Body of pancreas (tissue), 4 donors: ENCODE measurements at regions not wholly inside any gene's neighbourhood (a gene's known extent, or its start where the extent isn't known, plus 50 kb on each side); places are given as distances from the start of the nearest gene placed in this dataset.

Source experiments
- ATAC-seq: fragments of 150-250 bp; one replicate; pipeline ENCODE4 v1.9.1; 2016
- DNase-seq, 4 donors: peaks; one replicate each; pipeline ENCODE4 v3.0.0-alpha.2; 2019
- H3K27ac ChIP-seq, 4 donors: fragments of 200-600 bp; sonication (generic); 1 replicate in 3 of 4; 2 replicates in 1 of 4; pipeline versions ENCODE4 v1.5.1 to v1.6.1; 2016 to 2019; ENCODE audit warnings: mild to moderate bottlenecking in 1 of 4, mixed read lengths in 1 of 4, moderate library complexity in 1 of 4
- H3K27me3 ChIP-seq, 2 donors: fragments of 200-600 bp; sonication (generic); one replicate each; pipeline ENCODE4 v1.6.0; 2016; ENCODE audit warnings: mild to moderate bottlenecking in 1 of 2
- H3K36me3 ChIP-seq, 2 donors: fragments of 200-600 bp; sonication (generic); replicated peaks in 1 of 2; 2 replicates each; pipeline ENCODE4 v1.5.1; 2016; ENCODE audit warnings: low read depth in 2 of 2; ENCODE audit not compliant: insufficient read depth in 1 of 2
- H3K4me1 ChIP-seq: fragments of 200-600 bp; sonication (generic); one replicate; pipeline ENCODE4 v1.6.0; 2016
- H3K4me3 ChIP-seq, 2 donors: fragments of 200-600 bp; sonication (generic); 1 replicate in 1 of 2; 2 replicates in 1 of 2; pipeline ENCODE4 v1.5.1; 2016 to 2019
- H3K9me3 ChIP-seq, 3 donors: fragments of 200-600 bp; sonication (generic); 1 replicate in 2 of 3; 2 replicates in 1 of 3; pipeline ENCODE4 v1.5.1; 2016
- POLR2A ChIP-seq, 3 donors: fragments of 450-650 bp; IDR thresholded peaks; one replicate each; pipeline ENCODE4 v1.6.1; 2016; ENCODE audit warnings: antibody characterized with exemption in 3 of 3, mild to moderate bottlenecking in 2 of 3
- WGBS, 2 donors: methylation state at CpG; one replicate each; pipeline ENCODE4 v1.1.5; 2017; 5-methylcytosine and 5-hydroxymethylcytosine counted together
- intact Hi-C: fragments of 100-400 bp; cut with DNase I; formaldehyde crosslinking; loops from one replicate; pipeline ENCODE4 v1.15.1; 2023
- TF ChIP-seq, protein P1 (sequence below), 7 experiments: fragments of 450-650 bp in 4 of 7; fragments of 200-600 bp in 3 of 7; sonication (generic) in 3 of 7; IDR thresholded peaks; one replicate each; pipeline ENCODE4 v1.5.1; 2016 to 2019; ENCODE audit warnings: antibody characterized with exemption in 7 of 7

DNA sequence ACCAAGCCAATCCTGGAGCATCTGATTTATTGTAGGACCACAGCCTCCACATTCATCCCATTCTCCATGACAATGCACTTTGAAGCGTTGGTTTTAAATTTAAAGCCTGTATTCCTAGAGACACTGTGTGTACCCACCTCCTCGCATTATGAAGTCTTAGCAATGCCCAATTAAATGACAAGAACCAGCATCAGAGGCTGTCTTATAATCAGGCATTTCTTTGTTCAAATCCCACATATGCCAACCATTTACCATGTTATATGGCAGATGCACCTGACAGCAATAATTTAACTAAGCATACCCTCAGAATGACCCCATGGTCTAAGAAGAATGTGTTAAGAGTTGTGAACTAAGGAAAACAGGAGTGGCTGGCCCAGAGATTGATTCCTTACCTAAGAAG is 188.2 kb downstream of the IPMK start:
- 66 to 71% methylated on average over 2 of the region's 2 CpGs for WGBS, 2 donors
- H3K4me1 ChIP-seq = no peaks in the 10 kb centered on the region
- no peak for ATAC-seq

GRCh38 chr10:58072634-58073033 is 195.1 kb downstream of the IPMK start:
- no peaks in the 10 kb centered on the region for H3K9me3 ChIP-seq
- 69 to 72% methylated on average over 3 of the region's 3 CpGs for WGBS, 2 donors
- no peak for ATAC-seq
- no peaks in the 10 kb centered on the region for H3K4me1 ChIP-seq
- no peak overlapping the region for H3K4me3 ChIP-seq
- intact Hi-C loops = no loop called here
- H3K27me3 ChIP-seq = no peaks in the 10 kb centered on the region
- TF ChIP-seq, protein P1, sequence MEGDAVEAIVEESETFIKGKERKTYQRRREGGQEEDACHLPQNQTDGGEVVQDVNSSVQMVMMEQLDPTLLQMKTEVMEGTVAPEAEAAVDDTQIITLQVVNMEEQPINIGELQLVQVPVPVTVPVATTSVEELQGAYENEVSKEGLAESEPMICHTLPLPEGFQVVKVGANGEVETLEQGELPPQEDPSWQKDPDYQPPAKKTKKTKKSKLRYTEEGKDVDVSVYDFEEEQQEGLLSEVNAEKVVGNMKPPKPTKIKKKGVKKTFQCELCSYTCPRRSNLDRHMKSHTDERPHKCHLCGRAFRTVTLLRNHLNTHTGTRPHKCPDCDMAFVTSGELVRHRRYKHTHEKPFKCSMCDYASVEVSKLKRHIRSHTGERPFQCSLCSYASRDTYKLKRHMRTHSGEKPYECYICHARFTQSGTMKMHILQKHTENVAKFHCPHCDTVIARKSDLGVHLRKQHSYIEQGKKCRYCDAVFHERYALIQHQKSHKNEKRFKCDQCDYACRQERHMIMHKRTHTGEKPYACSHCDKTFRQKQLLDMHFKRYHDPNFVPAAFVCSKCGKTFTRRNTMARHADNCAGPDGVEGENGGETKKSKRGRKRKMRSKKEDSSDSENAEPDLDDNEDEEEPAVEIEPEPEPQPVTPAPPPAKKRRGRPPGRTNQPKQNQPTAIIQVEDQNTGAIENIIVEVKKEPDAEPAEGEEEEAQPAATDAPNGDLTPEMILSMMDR (IDR thresholded peaks at IDR 0.05) = no peak
- no peak for TF ChIP-seq POLR2A (IDR thresholded peaks at IDR 0.05)
- no peak overlapping the region for H3K27ac ChIP-seq
- no peaks in the 10 kb centered on the region for H3K36me3 ChIP-seq
- DNase-seq = no peak

More for the DNA sequence above, 188.2 kb downstream of the IPMK start:
- no peak for DNase-seq
- TF ChIP-seq, protein P1 (IDR thresholded peaks at IDR 0.05) = no peak
- no peak for TF ChIP-seq POLR2A (IDR thresholded peaks at IDR 0.05)
- Histone ChIP-seq H3K27me3 (no peaks in the 10 kb centered on the region), H3K4me3 (no peak overlapping the region), H3K27ac (no peak overlapping the region), H3K9me3 (no peaks in the 10 kb centered on the region), H3K36me3 (no peaks in the 10 kb centered on the region)
- intact Hi-C loops = no loop called here

- Histone ChIP-seq H3K9me3 (no peaks in the 10 kb centered on the region), H3K27ac (no peak overlapping the region), H3K4me1 (no peaks in the 10 kb centered on the region), H3K36me3 (no peaks in the 10 kb centered on the region), H3K4me3 (no peak overlapping the region), H3K27me3 (no peaks in the 10 kb centered on the region)
- 60 to 67% methylated on average over 6 of the region's 6 CpGs for WGBS, 2 donors
- ATAC-seq (no peak), DNase-seq (no peak)
- TF ChIP-seq, protein P1 (IDR thresholded peaks at IDR 0.05) = no peak
- no peak for TF ChIP-seq POLR2A (IDR thresholded peaks at IDR 0.05)
- intact Hi-C loops = no loop called here
Measured at GRCh38 chr10:58070956-58071355, 196.7 kb downstream of the IPMK start.

GRCh38 chr10:58068809-58069208 is 198.9 kb downstream of the IPMK start:
- Histone ChIP-seq H3K36me3 (no peaks in the 10 kb centered on the region), H3K27me3 (no peaks in the 10 kb centered on the region), H3K27ac (no peak overlapping the region), H3K9me3 (no peaks in the 10 kb centered on the region), H3K4me3 (no peak overlapping the region), H3K4me1 (no peaks in the 10 kb centered on the region)
- TF ChIP-seq, protein P1 (IDR thresholded peaks at IDR 0.05) = no peak
- TF ChIP-seq POLR2A (IDR thresholded peaks at IDR 0.05) = no peak
- intact Hi-C loops = loop anchor here (10.0 kb wide), 1 partner anchor 734 kb away; no protein-coding TSS in a partner anchor
- 76% methylated on average over 2 of the region's 2 CpGs for WGBS, 2 donors
- ATAC-seq = no peak
- DNase-seq = no peak

DNA sequence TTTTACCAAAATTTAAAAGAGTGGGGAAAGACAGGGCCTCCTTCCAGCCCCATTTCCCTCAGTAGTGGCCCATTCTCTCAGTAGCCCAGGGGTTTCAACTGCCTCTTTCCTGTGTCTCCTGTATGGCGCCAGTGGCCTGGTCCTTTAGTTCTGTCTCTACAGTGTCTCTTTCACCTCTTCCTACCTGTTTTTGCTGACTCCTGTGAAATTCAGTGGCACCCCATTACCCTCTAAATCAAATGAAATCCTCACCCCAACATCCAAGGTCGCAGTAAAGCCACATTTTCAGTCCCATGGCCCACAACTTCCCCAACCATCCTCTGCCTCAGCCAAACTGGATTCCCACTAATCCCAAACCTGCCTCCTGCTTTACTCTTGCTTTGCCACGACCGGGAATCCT is 200.7 kb downstream of the IPMK start:
- no peak for TF ChIP-seq POLR2A (IDR thresholded peaks at IDR 0.05)
- TF ChIP-seq, protein P1 (IDR thresholded peaks at IDR 0.05) = no peak
- Histone ChIP-seq H3K36me3 (no peaks in the 10 kb centered on the region), H3K4me3 (no peak overlapping the region), H3K27ac (no peak overlapping the region), H3K4me1 (no peaks in the 10 kb centered on the region), H3K27me3 (no peaks in the 10 kb centered on the region), H3K9me3 (no peaks in the 10 kb centered on the region)
- ATAC-seq = no peak
- no peak for DNase-seq
- intact Hi-C loops = loop anchor here (10.0 kb wide), 1 partner anchor 732 kb away; no protein-coding TSS in a partner anchor
- 39 to 63% methylated on average over 3 to 4 of the region's 4 CpGs for WGBS, 2 donors
